H1 (cell line): ENCODE measurements at regions not wholly inside any gene's neighbourhood (a gene's known extent, or its start where the extent isn't known, plus 50 kb on each side); places are given as distances from the start of the nearest gene placed in this dataset.

Experiments
- CTBP2 ChIP-seq: IDR thresholded peaks from 2 replicates; pipeline ENCODE4 v1.7.0; 2011; ENCODE audit warnings: borderline replicate concordance, mild to moderate bottlenecking, moderate library complexity, mixed read lengths, low read length; ENCODE audit not compliant: insufficient read depth, insufficient read length
- FOSL1 ChIP-seq: IDR thresholded peaks from 2 replicates; pipeline ENCODE4 v1.6.1; 2011; ENCODE audit warnings: mild to moderate bottlenecking, low read depth, low read length, moderate library complexity; ENCODE audit not compliant: insufficient read depth
- HDAC2 ChIP-seq, 2 experiments: fragments of 300-600 bp in 1 of 2; sonication (generic) in 1 of 2; IDR thresholded peaks; 2 replicates each; pipeline ENCODE4 v1.6.1; 2011 to 2012; ENCODE audit warnings: low read depth in 2 of 2, low read length in 2 of 2, mild to moderate bottlenecking in 2 of 2, moderate library complexity in 2 of 2, borderline replicate concordance in 1 of 2, inconsistent platforms in 1 of 2
- NRF1 ChIP-seq: IDR thresholded peaks from 2 replicates; pipeline ENCODE4 v1.6.1; 2011; ENCODE audit warnings: mild to moderate bottlenecking, low read depth, low read length, improper control_type of control experiment
- SIX5 ChIP-seq: IDR thresholded peaks from 2 replicates; pipeline ENCODE4 v1.6.1; 2011; ENCODE audit warnings: mild to moderate bottlenecking, low read depth, low read length
- USF2 ChIP-seq: IDR thresholded peaks from 2 replicates; pipeline ENCODE4 v1.6.1; 2011; ENCODE audit warnings: low read length, improper control_type of control experiment
- YY1 ChIP-seq: IDR thresholded peaks from 2 replicates; pipeline ENCODE4 v1.6.1; 2011; ENCODE audit warnings: low read depth, mild to moderate bottlenecking, low read length

GRCh38 chr21:38067086-38067739, 151.0 kb upstream of the KCNJ6 start (continued):
- no peak for TF ChIP-seq FOSL1
- no peak for TF ChIP-seq CTBP2
- no peak for TF ChIP-seq NRF1
- TF ChIP-seq USF2: no peak
- no peak for TF ChIP-seq HDAC2 (IDR thresholded peaks at IDR 0.05; ENCODE audit: borderline replicate concordance in 1 of 2, low read depth in 2 of 2, low read length in 2 of 2)
- no peak for TF ChIP-seq SIX5
- TF ChIP-seq YY1: no peak
